ENCODE measurements at regions not wholly inside any gene's neighbourhood (a gene's known extent, or its start where the extent isn't known, plus 50 kb on each side); places are given as distances from the start of the nearest gene placed in this dataset.
A peak's percentile ranks its signal among the peaks of the same experiment; 100 is the strongest.
"Not testable (repeated sequence)": the region's sequence is repeated elsewhere in the genome, so short reads cannot be mapped to it uniquely, and the experiment has no call there.

GRCh38 chrX:131595120-131595519 is 51.2 kb downstream of the OR13H1 start:
- DNase-seq (ENCODE audit: low read depth in 2 of 2): no peak

DNA sequence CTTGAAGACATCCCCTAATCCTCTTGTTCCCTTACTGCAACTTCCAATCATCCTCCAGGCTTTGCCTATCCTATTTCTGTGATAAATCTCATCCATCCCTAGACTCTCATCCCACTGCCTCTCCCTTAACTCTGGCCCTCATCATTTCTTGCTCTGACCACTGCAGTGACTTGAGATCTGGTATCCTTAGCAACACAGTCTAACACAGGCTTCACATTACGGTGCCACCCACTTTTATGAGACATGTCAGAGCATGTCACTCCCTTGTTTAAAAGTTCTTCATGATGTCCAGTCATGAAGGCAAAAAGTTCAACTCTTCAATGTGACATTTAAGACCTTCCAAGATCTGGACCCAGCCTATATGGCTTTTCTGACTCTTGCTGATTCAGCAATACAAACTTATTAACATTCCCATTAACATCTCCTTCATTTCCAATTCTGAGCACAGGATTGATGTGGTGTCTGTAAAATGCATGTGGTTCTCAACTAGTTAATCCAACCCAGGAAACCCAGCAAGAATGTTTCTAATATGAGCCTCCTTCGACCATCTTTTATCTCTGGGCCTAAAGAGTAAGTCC is 64.0 kb downstream of the OR13H1 start:
- DNase-seq (ENCODE audit: low read depth in 2 of 2): no peak

GRCh38 chrX:131609480-131609879 is 65.6 kb downstream of the OR13H1 start:
- no peak for DNase-seq (ENCODE audit: low read depth in 2 of 2)

DNA sequence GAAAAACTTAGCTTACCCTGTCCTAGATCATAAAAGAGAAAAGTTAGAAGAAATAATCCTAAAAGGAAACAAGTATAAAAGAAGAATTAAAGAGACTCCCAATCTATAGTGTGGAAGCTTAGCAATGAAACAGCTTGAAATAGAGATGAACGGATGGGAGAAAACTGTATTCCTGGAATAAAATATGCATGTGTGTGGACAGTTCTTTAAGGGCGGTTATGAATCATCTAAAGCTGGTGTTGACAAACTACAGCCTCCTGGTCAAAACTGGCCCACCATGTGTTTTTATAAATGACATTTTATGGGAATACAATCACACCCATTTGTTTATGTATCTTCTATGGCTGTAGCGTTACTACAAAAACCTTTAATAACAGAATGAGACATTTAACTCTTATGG is 69.4 kb downstream of the OR13H1 start:
- DNase-seq (ENCODE audit: low read depth in 2 of 2): no peak

DNA sequence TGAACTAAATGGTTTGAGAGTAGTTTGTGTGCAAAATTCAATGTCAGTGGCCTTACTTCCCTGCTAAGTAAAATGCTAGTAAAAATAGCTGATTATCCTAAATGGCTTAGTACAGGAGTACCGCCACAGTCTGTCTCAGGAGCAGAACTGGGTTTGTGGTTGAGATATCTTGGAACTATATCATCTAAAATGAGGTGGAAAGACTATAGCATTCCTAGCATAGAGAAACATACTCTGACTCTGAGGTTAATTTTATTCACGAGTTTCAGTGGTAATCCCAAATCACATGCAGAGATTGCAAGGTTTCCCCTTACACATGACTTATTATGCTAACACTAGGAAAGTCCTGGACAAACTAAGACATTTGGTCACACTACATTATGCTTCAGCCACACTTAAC is 70.4 kb downstream of the OR13H1 start:
- DNase-seq (ENCODE audit: low read depth in 2 of 2): no peak

GRCh38 chrX:131617182-131617581 is 73.3 kb downstream of the OR13H1 start:
- DNase-seq (ENCODE audit: low read depth in 2 of 2): no peak

DNA sequence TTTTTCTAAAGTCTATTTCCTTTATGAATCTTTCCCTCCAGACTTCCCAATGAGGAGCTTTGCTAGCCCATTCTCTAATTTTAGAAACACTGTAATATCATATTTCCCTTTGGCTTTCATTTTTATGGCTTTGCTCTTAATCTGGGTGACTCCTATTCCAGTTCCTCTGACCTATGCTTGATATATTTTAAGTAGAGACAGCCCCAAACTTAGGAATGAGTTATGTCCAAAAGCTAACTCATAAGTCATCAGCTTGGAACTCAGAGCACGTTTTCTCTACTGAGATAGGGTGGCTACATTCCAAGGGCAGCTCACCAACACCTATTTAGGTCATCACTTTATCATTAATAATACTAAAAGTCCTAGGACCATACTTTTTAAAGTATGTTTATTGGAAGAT is 77.8 kb downstream of the OR13H1 start:
- no peak for DNase-seq (ENCODE audit: low read depth in 2 of 2)

DNA sequence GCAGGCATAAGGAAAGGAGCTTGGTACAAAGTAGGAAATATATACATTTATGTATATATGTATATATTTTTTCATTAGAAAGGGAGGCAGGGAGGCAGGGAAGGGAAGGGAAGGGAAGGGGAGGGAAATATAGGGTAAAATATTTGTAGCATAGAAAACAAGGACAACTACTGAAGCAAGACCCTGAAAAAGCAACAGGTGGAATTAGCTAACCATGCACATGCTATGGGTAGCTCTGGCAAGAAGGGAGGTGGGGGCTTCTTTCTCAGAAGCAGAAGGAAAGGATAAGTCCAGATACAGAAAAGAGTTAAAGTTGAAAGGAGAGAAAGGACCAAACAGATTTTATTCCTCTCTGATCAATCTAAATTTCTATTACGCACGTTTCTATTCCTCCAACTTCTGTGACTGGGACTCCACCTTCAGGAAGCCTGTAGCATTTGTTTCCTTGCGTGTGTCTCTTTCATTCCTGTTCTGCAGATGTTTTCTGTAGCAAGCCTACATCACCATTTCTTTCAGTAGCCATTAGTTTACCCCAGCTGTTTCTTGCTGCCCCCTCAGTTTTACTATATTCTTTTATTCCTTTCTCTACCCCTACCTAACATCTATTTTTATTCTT is 82.9 kb downstream of the OR13H1 start:
- no peak for DNase-seq (ENCODE audit: low read depth in 2 of 2)

DNA sequence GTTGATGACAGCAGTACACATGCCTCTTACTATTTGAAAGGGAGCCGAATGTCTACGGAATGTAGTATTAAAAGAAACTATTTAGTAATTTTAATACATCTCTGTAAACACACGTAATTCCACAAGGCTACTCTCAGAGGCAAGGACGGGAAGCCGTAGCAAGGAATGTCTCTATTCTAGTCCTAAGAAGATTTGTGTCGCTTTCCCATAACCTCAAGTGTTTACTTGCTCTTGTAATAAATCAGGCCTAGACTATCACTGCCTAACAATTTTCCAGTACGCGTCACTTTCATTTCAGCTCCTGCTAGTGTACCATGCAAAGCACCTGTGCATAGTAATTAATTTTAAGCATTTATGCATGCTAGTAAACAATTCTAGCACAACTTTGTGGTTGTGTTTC is 86.7 kb downstream of the OR13H1 start:
- no peak for DNase-seq (ENCODE audit: low read depth in 2 of 2)

DNA sequence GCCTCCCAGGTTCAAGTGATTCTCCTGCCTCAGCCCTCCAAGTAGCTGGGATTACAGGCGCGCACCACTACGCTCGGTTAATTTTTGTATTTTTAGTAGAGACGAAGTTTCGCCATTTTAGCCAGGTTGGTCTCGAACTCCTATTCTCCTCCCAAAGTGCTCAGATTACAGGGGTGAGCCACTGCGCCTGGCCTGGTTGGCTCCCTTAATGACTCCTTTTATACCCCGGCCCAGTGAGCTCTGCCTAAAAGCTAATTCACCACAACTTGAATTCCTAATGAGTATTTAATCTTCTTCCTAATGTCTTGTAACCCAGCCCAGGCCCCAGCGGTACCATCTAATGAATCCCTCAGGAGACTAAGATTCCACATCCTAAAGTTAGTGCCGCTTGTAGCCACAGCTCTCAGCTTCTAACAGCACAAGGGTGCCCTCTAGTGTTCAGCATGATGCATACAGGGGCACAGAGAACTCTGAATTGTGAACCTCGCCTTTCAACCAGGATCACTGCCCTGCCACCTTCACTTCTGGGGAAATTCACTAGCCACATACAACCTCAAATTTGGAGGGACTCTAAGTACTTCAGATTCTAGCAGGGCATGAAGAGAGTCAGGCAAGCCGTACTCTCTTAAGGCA is 89.5 kb downstream of the OR13H1 start:
- peak in 1 of 2 donors; percentile 7 for DNase-seq (ENCODE audit: low read depth in 2 of 2)

- no peak for DNase-seq (ENCODE audit: low read depth in 2 of 2)
These were observed 91.0 kb downstream of the OR13H1 start for GRCh38 chrX:131634900-131635299.

DNA sequence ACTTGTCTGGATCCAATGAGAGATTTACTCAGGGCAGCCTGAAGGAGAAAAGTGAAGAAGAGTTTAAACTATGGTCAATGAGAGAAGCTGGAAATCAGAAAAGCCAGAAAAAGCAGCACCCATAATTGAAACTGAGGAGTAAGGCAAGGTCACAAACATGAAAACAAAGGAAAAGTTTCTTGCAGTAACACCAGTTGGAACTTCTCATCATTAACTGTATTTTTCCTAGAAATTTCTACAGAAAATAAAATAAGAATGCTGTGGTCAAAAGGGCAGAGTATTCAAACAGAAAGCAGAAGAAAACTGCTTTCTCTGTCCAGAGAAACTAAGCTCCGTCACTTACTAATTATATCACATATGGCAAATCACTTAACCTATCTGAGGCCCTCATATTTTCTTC is 102.2 kb downstream of the OR13H1 start:
- no peak for DNase-seq (ENCODE audit: low read depth in 2 of 2)

GRCh38 chrX:131649741-131650140 is 105.9 kb downstream of the OR13H1 start:
- no peak for DNase-seq (ENCODE audit: low read depth in 2 of 2)

- no peak for DNase-seq (ENCODE audit: low read depth in 2 of 2)
These were observed 107.0 kb downstream of the OR13H1 start for GRCh38 chrX:131650637-131651410.

- DNase-seq (ENCODE audit: low read depth in 2 of 2): not testable (repeated sequence)
These were observed 119.9 kb downstream of the OR13H1 start for GRCh38 chrX:131663726-131664125.

GRCh38 chrX:131671735-131672134 is 127.9 kb downstream of the OR13H1 start:
- no peak for DNase-seq (ENCODE audit: low read depth in 2 of 2)

DNA sequence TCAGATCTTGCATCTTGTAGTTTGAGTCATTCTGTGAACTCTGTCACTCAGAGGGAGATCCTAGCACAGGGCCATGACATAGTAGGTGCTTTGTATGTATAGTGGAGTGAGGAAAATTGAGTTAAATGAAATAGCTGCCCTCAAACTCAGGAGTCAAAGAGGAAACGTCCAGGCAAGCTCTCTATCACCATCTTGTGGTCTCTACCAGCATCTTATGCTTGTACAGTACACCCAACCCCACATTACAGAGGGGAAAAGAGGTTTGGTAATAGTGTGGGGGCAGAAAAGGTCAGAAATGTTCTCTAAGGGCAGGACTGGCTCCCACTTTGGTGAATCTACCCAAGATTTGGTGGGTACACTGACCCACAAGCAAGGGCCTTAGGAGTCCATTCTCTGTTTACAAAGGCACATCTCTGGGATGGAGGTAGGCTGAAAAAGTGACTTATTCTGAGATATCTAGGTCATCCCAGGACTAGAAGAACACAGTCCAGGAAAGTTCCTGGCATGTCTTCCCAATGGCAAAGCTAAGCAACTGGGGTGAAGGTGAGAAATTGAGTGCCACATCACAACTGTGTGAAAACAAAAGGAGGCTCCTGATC is 131.8 kb downstream of the OR13H1 start:
- no peak for DNase-seq (ENCODE audit: low read depth in 2 of 2)

DNA sequence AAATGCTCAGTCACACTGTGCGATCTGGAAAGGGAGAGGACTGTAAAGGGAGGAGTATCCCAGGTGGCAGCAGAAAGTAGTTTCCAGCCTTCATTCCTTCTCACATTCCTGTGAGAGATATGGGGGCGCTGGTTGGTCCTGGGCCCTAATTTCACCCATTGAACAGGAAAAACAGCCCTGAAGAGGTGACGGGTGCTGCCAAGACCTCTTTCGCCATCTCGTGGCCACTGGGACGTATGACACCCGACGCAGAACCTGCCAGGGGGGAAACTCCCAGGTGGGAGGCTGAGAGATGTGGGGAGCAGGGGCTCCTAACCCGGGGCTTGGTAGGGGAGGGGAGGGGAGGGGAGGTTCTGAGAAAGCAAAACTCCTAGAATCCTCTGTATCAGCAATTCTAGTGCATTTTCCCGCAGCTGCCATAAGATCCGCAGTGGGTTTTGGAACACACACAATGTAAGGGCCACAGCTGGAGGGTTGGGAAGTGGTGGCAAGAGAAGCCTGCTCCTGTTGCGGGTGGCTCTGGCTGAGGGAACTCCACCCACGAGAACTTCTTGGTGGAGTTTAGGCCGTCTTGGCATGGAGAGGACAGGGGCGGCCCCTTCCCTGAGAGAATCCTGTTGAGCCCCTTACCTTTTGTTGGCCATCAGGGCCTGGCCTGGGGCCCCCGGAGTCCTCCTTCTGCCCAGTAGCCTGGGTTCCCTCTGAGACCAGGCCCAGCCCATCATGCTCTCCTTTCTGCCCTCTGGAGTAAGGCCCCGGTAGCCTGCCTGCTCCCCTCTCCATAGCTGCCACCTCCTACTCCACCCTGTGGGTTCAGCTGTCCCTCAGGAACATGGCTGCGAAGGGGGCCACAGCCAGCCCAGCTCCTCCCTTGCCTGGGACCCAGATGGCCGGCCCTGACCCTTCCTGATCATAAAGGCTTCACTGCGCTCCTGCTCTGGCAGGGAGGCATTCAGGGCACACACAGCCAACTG is 134.1 kb downstream of the OR13H1 start:
- peak; percentile 18 to 26 for DNase-seq (ENCODE audit: low read depth in 2 of 2)

DNA sequence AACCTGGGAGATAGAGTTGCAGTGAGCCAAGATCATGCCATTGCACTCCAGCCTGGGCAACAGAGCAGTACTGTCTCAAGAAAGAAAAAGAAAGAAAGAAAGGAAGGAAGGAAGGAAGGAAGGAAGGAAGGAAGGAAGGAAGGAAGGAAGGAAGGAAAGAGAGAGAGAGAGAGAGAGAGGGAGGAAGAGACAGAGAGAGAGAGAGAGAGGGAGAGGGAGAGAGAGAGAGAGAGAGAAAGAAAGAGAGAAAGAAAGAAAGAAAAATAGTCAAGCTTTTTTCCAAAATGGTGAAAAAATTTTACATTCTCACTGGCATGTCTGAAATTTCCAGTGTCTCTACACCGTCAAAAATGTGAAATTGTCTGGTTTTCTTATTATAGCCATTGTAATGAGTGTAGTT is 138.9 kb downstream of the OR13H1 start:
- not testable (repeated sequence) for DNase-seq (ENCODE audit: low read depth in 2 of 2)

GRCh38 chrX:131693359-131693758 is 149.5 kb downstream of the OR13H1 start:
- no peak for DNase-seq (ENCODE audit: low read depth in 2 of 2)

GRCh38 chrX:131696989-131697388 is 153.1 kb downstream of the OR13H1 start:
- DNase-seq (ENCODE audit: low read depth in 2 of 2): not testable (repeated sequence)
